ENCODE measurements at regions not wholly inside any gene's neighbourhood (a gene's known extent, or its start where the extent isn't known, plus 50 kb on each side); places are given as distances from the start of the nearest gene placed in this dataset.
A peak's percentile ranks its signal among the peaks of the same experiment; 100 is the strongest.

GRCh38 chr6:154909311-154909710 is 85.8 kb upstream of the TIAM2 start:
- H3K4me1 Mint-ChIP-seq (ENCODE audit: low read depth), result peaks cover 10% of the 10 kb centered on the region
- H3K36me3 Mint-ChIP-seq (ENCODE audit: insufficient read depth), result peaks cover 2% of the 10 kb centered on the region
- no peak overlapping the region for H3K4me3 Mint-ChIP-seq (ENCODE audit: low read depth)
- H3K9me3 Mint-ChIP-seq (ENCODE audit: low read depth), result no peaks in the 10 kb centered on the region
- H3K27me3 Mint-ChIP-seq, result no peaks in the 10 kb centered on the region
- no peak for TF ChIP-seq CTCF (IDR thresholded peaks at IDR 0.05; ENCODE audit: unreplicated experiment)
- H3K27ac Mint-ChIP-seq, result no peak overlapping the region
- no peak for DNase-seq (ENCODE audit: low spot score, unreplicated experiment)

- no peak overlapping the region for H3K27ac Mint-ChIP-seq
- no peak overlapping the region for H3K4me3 Mint-ChIP-seq (ENCODE audit: low read depth)
- peaks cover 2% of the 10 kb centered on the region for H3K36me3 Mint-ChIP-seq (ENCODE audit: insufficient read depth)
- H3K4me1 Mint-ChIP-seq (ENCODE audit: low read depth), result peaks cover 10% of the 10 kb centered on the region
- no peak for DNase-seq (ENCODE audit: low spot score, unreplicated experiment)
- TF ChIP-seq CTCF (IDR thresholded peaks at IDR 0.05; ENCODE audit: unreplicated experiment), result no peak
- no peaks in the 10 kb centered on the region for H3K27me3 Mint-ChIP-seq
- no peaks in the 10 kb centered on the region for H3K9me3 Mint-ChIP-seq (ENCODE audit: low read depth)
Measured at GRCh38 chr6:154909821-154910220, 85.3 kb upstream of the TIAM2 start.

GRCh38 chr6:154914288-154914687 is 80.8 kb upstream of the TIAM2 start:
- Mint-ChIP-seq H3K36me3 (ENCODE audit: insufficient read depth) (no peaks in the 10 kb centered on the region), H3K4me3 (ENCODE audit: low read depth) (no peak overlapping the region), H3K27me3 (no peaks in the 10 kb centered on the region), H3K9me3 (ENCODE audit: low read depth) (no peaks in the 10 kb centered on the region), H3K4me1 (ENCODE audit: low read depth) (peaks cover 3% of the 10 kb centered on the region), H3K27ac (peak overlapping the region; percentile 4)
- no peak for DNase-seq (ENCODE audit: low spot score, unreplicated experiment)
- no peak for TF ChIP-seq CTCF (IDR thresholded peaks at IDR 0.05; ENCODE audit: unreplicated experiment)

- Mint-ChIP-seq H3K36me3 (ENCODE audit: insufficient read depth) (no peaks in the 10 kb centered on the region), H3K27ac (no peak overlapping the region), H3K27me3 (no peaks in the 10 kb centered on the region), H3K9me3 (ENCODE audit: low read depth) (no peaks in the 10 kb centered on the region), H3K4me1 (ENCODE audit: low read depth) (peaks cover 2% of the 10 kb centered on the region), H3K4me3 (ENCODE audit: low read depth) (no peak overlapping the region)
- no peak for DNase-seq (ENCODE audit: low spot score, unreplicated experiment)
- no peak for TF ChIP-seq CTCF (IDR thresholded peaks at IDR 0.05; ENCODE audit: unreplicated experiment)
Measured at GRCh38 chr6:154916857-154917256, 78.3 kb upstream of the TIAM2 start.

GRCh38 chr6:154917941-154918340 is 77.2 kb upstream of the TIAM2 start:
- no peaks in the 10 kb centered on the region for H3K36me3 Mint-ChIP-seq (ENCODE audit: insufficient read depth)
- no peaks in the 10 kb centered on the region for H3K27me3 Mint-ChIP-seq
- H3K9me3 Mint-ChIP-seq (ENCODE audit: low read depth), result no peaks in the 10 kb centered on the region
- peaks cover 2% of the 10 kb centered on the region for H3K4me1 Mint-ChIP-seq (ENCODE audit: low read depth)
- no peak for TF ChIP-seq CTCF (IDR thresholded peaks at IDR 0.05; ENCODE audit: unreplicated experiment)
- H3K4me3 Mint-ChIP-seq (ENCODE audit: low read depth), result no peak overlapping the region
- no peak overlapping the region for H3K27ac Mint-ChIP-seq
- DNase-seq (ENCODE audit: low spot score, unreplicated experiment), result no peak
